PFSK-1 (cell line): ENCODE measurements at regions not wholly inside any gene's neighbourhood (a gene's known extent, or its start where the extent isn't known, plus 50 kb on each side); places are given as distances from the start of the nearest gene placed in this dataset.

Experiments
- FOXP2 ChIP-seq: optimal IDR thresholded peaks from 2 replicates; pipeline ENCODE3; 2011; ENCODE audit warnings: borderline replicate concordance, control low read depth, inconsistent platforms; ENCODE audit not compliant: insufficient read depth; ENCODE audit errors: extremely low read length, extremely low read depth
- POLR2AphosphoS5 ChIP-seq: IDR thresholded peaks from 2 replicates; pipeline ENCODE4 v1.6.1; 2012; ENCODE audit warnings: low read depth, mild to moderate bottlenecking, control low read depth, low read length, moderate library complexity
- SIN3A ChIP-seq: IDR thresholded peaks from 2 replicates; pipeline ENCODE4 v1.6.1; 2012; ENCODE audit warnings: mild to moderate bottlenecking, low read length, moderate library complexity, borderline replicate concordance; ENCODE audit not compliant: insufficient read depth

DNA sequence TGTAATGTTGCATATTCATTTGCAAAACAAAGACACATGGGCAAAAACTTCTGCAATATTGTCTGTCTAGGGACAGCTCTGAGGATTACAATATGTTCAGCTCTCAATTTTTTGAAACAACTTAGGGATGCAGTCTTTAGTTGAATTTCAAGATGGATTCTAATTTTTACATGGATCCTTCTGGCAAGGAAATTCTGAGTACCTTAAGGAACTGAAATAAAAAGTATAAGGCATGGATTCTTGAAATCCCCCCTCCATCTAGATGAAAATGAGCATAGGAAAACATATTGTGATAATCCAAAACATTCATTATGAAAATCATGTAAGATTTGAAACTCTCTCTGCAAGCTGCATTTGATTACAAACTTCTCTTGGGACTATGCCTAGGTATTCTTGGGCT is 568.6 kb downstream of the CETN3 start:
- TF ChIP-seq FOXP2 (no peak), SIN3A (no peak), POLR2AphosphoS5 (no peak)
